GM13977 (cell line): ENCODE measurements at regions not wholly inside any gene's neighbourhood (a gene's known extent, or its start where the extent isn't known, plus 50 kb on each side); places are given as distances from the start of the nearest gene placed in this dataset.

Experiments
- DNase-seq: peaks from one replicate; pipeline ENCODE4 v3.0.0; 2012; ENCODE audit warnings: low spot score
- CTCF ChIP-seq: IDR thresholded peaks from 2 replicates; pipeline ENCODE4 v1.5.1; 2012; ENCODE audit warnings: mild to moderate bottlenecking, control low read depth; ENCODE audit not compliant: insufficient read depth; ENCODE audit errors: extremely low read depth, missing control alignments
- in situ Hi-C: fragments of 300-500 bp; cut with MboI; formaldehyde crosslinking; loops from one replicate; pipeline ENCODE4 v1.12.0; 2022; ENCODE audit warnings: low sequenced_read_pairs, low pct_unique_long_range_greater_than_20kb, mixed read lengths, inconsistent platforms; ENCODE audit not compliant: unreplicated experiment

GRCh38 chr13:94896238-94896637 lies 183.9 kb upstream of the SOX21 start:
- DNase-seq = no peak
- in situ Hi-C loops = no loop called here
- TF ChIP-seq CTCF = no peak

- DNase-seq = no peak
- no peak for TF ChIP-seq CTCF
- in situ Hi-C loops = no loop called here
These were observed 173.8 kb upstream of the SOX21 start for GRCh38 chr13:94886191-94886590.

GRCh38 chr13:94880463-94880862 lies 168.1 kb upstream of the SOX21 start:
- in situ Hi-C loops = no loop called here
- DNase-seq = no peak
- TF ChIP-seq CTCF = no peak

GRCh38 chr13:94878602-94879165 lies 166.3 kb upstream of the SOX21 start:
- TF ChIP-seq CTCF = no peak
- no peak for DNase-seq
- in situ Hi-C loops = no loop called here

- in situ Hi-C loops = no loop called here
- no peak for DNase-seq
- TF ChIP-seq CTCF = no peak
These were observed 152.1 kb upstream of the SOX21 start for GRCh38 chr13:94864474-94864873.

- in situ Hi-C loops = no loop called here
- TF ChIP-seq CTCF = no peak
- no peak for DNase-seq
These were observed 148.6 kb upstream of the SOX21 start for GRCh38 chr13:94860981-94861407.

GRCh38 chr13:94859811-94860210 lies 147.5 kb upstream of the SOX21 start:
- TF ChIP-seq CTCF = no peak
- in situ Hi-C loops = no loop called here
- DNase-seq = no peak
